ENCODE measurements at regions not wholly inside any gene's neighbourhood (a gene's known extent, or its start where the extent isn't known, plus 50 kb on each side); places are given as distances from the start of the nearest gene placed in this dataset.

- Histone ChIP-seq H3K79me2 (ENCODE audit: low read length) (no peaks in the 10 kb centered on the region), H3K4me3 (ENCODE audit: low read length) (no peak overlapping the region), H3K27me3 (ENCODE audit: low read length) (no peaks in the 10 kb centered on the region), H3K9me3 (ENCODE audit: low read length) (no peaks in the 10 kb centered on the region), H3K36me3 (ENCODE audit: low read depth, low read length) (no peaks in the 10 kb centered on the region), H3F3A (ENCODE audit: low read length, unreplicated experiment) (no peaks in the 10 kb centered on the region), H4K20me1 (ENCODE audit: low read length) (no peaks in the 10 kb centered on the region), H3K27ac (ENCODE audit: low read length) (no peak overlapping the region), H2AFZ (ENCODE audit: low read length) (no peak overlapping the region), H3K4me1 (ENCODE audit: insufficient read depth, low read length) (peaks cover 12% of the 10 kb centered on the region), H3K9me2 (replicated peaks; ENCODE audit: low read length) (no peaks in the 10 kb centered on the region), H3K4me2 (ENCODE audit: low read length) (no peak overlapping the region), H3K9ac (ENCODE audit: low read length) (no peak overlapping the region)
- no peak for TF ChIP-seq EZH2 (IDR thresholded peaks at IDR 0.05; ENCODE audit: low read length, unreplicated experiment)
- TF ChIP-seq EZH2phosphoT487 (IDR thresholded peaks at IDR 0.05; ENCODE audit: borderline replicate concordance, low read length) = no peak
- no peak for TF ChIP-seq CTCF (conservative IDR thresholded peaks at IDR 0.05; ENCODE audit: low read depth, low read length)
- ChIA-PET POLR2A (ENCODE audit: unreplicated experiment) (no interaction called here), CTCF (no interaction called here)
- no peak for ATAC-seq
- DNase-seq = no peak
- intact Hi-C loops (cut with micrococcal nuclease) = no loop called here
- no TSS peak for BruUV-seq (replicated peaks)
Observed at GRCh38 chr2:144586476-144586875, 66.6 kb upstream of the ZEB2 start.

DNA sequence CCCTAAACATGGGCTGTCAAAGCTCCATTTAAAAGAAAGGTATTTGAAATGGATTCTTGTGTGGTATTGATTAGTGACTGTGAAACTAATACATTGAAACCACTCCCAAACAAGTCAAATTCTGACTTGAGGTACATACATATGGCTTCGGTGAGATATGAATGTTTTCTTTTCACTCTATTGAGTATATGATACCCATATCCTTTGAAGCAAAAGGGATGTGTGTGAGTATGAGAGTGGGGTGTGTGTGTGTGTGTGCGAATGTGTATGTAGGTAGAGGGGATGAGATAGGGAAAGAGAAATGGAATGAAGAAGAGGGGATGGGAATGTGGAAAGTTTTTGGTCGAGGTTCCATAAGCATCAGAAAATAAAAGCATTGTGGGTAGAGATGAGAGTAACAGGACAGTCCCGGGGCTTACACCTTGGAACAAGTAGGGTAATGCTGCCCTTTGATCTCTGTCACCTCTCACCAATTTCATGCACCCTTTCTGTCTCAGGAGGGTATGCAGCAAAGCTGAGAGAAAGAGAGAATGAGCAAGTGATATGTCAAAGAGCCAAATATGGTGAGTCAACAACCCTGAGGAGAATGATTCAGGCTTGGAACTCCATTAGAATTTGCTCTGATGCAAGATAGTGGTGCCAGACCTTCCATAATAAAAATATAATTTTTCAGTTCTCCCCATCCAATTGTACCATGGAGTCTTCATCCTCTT, 64.0 kb upstream of the ZEB2 start:
- H3K9me3 ChIP-seq (ENCODE audit: low read length) = no peaks in the 10 kb centered on the region
- H3K9ac ChIP-seq (ENCODE audit: low read length) = no peak overlapping the region
- H3K9me2 ChIP-seq (replicated peaks; ENCODE audit: low read length) = no peaks in the 10 kb centered on the region
- BruUV-seq (replicated peaks) = no TSS peak
- no peaks in the 10 kb centered on the region for H4K20me1 ChIP-seq (ENCODE audit: low read length)
- H2AFZ ChIP-seq (ENCODE audit: low read length) = no peak overlapping the region
- H3K4me2 ChIP-seq (ENCODE audit: low read length) = no peak overlapping the region
- no peaks in the 10 kb centered on the region for H3K27me3 ChIP-seq (ENCODE audit: low read length)
- ChIA-PET CTCF (interaction anchor here (0.7 kb wide), 1 partner anchor 368 kb away, joined by 5 read pairs; no protein-coding TSS in a partner anchor), POLR2A (ENCODE audit: unreplicated experiment) (no interaction called here)
- no peak overlapping the region for H3K4me3 ChIP-seq (ENCODE audit: low read length)
- no peaks in the 10 kb centered on the region for H3F3A ChIP-seq (ENCODE audit: low read length, unreplicated experiment)
- H3K27ac ChIP-seq (ENCODE audit: low read length) = no peak overlapping the region
- ATAC-seq (peak; percentile 94), DNase-seq (peak; percentile 89)
- peaks cover 12% of the 10 kb centered on the region for H3K4me1 ChIP-seq (ENCODE audit: insufficient read depth, low read length)
- H3K36me3 ChIP-seq (ENCODE audit: low read depth, low read length) = no peaks in the 10 kb centered on the region
- no peaks in the 10 kb centered on the region for H3K79me2 ChIP-seq (ENCODE audit: low read length)
- TF ChIP-seq EZH2 (IDR thresholded peaks at IDR 0.05; ENCODE audit: low read length, unreplicated experiment) (no peak), EZH2phosphoT487 (IDR thresholded peaks at IDR 0.05; ENCODE audit: borderline replicate concordance, low read length) (no peak)
- intact Hi-C loops (cut with micrococcal nuclease) = no loop called here

GRCh38 chr2:144583381-144583729, 63.4 kb upstream of the ZEB2 start:
- ChIA-PET CTCF (interaction anchor here (0.7 kb wide), 1 partner anchor 368 kb away, joined by 5 read pairs; no protein-coding TSS in a partner anchor), POLR2A (ENCODE audit: unreplicated experiment) (no interaction called here)
- Histone ChIP-seq H3K9me3 (ENCODE audit: low read length) (no peaks in the 10 kb centered on the region), H3K79me2 (ENCODE audit: low read length) (no peaks in the 10 kb centered on the region), H3K4me3 (ENCODE audit: low read length) (no peak overlapping the region), H3K4me1 (ENCODE audit: insufficient read depth, low read length) (peaks cover 12% of the 10 kb centered on the region), H3K36me3 (ENCODE audit: low read depth, low read length) (no peaks in the 10 kb centered on the region), H3K27ac (ENCODE audit: low read length) (no peak overlapping the region), H3K4me2 (ENCODE audit: low read length) (no peak overlapping the region), H3K9me2 (replicated peaks; ENCODE audit: low read length) (no peaks in the 10 kb centered on the region), H4K20me1 (ENCODE audit: low read length) (no peaks in the 10 kb centered on the region), H3F3A (ENCODE audit: low read length, unreplicated experiment) (no peaks in the 10 kb centered on the region), H3K9ac (ENCODE audit: low read length) (no peak overlapping the region), H2AFZ (ENCODE audit: low read length) (no peak overlapping the region), H3K27me3 (ENCODE audit: low read length) (no peaks in the 10 kb centered on the region)
- DNase-seq (no peak), ATAC-seq (no peak)
- intact Hi-C loops (cut with micrococcal nuclease) = no loop called here
- TF ChIP-seq CTCF (conservative IDR thresholded peaks at IDR 0.05; ENCODE audit: low read depth, low read length) = no peak
- TF ChIP-seq EZH2 (IDR thresholded peaks at IDR 0.05; ENCODE audit: low read length, unreplicated experiment) = no peak
- no peak for TF ChIP-seq EZH2phosphoT487 (IDR thresholded peaks at IDR 0.05; ENCODE audit: borderline replicate concordance, low read length)
- no TSS peak for BruUV-seq (replicated peaks)

Measured in PC-3 (cell line).